GM21825 (cell line): ENCODE measurements at regions not wholly inside any gene's neighbourhood (a gene's known extent, or its start where the extent isn't known, plus 50 kb on each side); places are given as distances from the start of the nearest gene placed in this dataset.

ENCODE experiments used
- ATAC-seq: cut with Tn5 transposase; IDR thresholded peaks from one replicate; pipeline ENCODE4 v1.9.1; 2021; ENCODE audit warnings: mild to moderate bottlenecking, moderate library complexity; ENCODE audit not compliant: unreplicated experiment

- ATAC-seq = no peak
Observed at GRCh38 chr13:31956980-31957644, 74.5 kb upstream of the FRY start.

DNA sequence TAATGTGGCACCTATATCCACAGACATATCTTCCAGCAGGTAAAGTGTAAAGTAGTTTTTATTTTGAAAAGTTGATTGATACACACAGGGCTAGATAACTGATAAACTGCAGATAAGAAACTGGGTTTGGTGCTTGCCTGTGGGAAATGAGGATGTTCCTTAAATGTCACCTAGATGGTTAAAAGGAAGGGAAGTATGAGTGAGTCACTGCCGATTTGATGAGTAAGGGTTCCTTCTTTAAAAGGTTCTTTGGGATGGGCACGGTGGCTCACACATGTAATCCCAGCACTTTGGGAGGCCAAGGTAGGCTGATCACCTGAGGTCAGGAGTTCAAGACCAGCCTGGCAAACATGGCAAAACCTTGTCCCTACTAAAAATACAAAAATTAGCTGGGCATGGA is 73.8 kb upstream of the FRY start:
- no peak for ATAC-seq

- ATAC-seq = no peak
Observed at GRCh38 chr13:31962731-31963370, 68.7 kb upstream of the FRY start.

DNA sequence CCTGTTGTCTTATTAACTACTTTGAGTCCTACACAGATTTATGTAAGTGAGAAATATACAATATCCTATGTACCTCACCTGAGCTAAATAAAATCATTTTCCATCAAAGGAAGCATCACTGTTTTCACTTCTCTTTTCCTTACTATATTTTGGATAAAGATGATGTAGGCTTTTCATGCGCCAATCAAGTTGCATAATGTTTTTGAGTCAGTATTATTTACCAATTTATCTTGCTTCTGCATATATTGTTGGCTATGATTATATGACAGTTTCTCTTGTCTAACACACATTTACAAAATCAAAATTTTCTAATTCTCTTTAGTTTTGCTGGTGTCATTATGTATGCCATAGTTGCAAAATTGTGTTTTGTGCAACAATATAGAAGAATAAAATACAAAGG is 67.9 kb upstream of the FRY start:
- ATAC-seq = no peak

- ATAC-seq = no peak
Observed at GRCh38 chr13:31964168-31964567, 67.4 kb upstream of the FRY start.

DNA sequence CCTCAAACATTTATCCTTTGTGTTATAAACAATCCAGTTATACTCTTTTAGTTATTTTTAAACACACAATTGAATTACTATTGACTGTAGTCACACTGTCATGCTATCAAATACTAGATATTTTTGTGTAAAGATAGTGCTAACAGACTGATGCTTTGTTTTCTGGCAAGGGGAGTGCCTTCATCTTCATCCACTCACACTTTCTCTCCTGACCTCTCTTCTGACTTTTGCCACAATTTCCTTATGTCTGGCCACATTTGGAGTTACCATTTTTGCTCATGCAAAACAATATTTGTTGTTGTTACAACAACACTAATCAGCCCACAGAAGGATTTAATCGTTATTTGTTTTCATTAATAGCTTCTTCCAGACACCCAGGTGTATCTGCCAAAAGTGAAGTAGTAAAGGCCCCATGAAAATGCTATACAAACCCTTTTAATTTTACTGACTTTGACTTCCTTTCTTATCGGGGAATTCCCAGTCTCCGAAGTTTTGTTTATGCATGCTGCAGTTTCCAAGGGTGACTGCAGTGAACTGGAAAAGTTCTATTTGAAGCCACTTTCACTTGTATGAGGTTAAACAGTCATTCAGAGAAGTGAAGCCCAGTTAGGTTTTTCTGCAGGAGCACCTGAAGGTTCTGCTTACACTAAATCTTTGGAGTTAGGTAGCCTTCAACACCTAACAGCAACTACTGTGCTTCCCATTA is 66.1 kb upstream of the FRY start:
- ATAC-seq = peak; percentile 98

DNA sequence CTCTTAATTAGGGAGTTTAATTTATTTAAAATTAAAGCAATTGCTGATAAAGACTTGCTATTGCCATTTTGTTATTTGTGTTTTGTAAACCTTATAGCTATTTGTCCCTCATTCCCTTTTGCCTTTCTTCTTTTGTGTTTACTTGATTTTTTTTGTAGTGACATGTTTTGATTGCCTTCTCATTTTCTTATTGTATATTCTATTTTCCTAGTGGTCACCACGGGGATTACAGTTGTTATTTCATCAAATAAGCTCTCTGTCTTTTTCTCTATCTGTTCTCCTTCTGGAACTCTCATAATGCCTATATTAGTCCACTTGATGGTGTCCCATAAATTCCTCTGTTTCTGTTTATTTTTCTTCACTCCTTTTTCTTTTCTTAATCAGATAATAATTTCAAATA is 64.4 kb upstream of the FRY start:
- no peak for ATAC-seq

- ATAC-seq = no peak
Observed at GRCh38 chr13:31968473-31968872, 63.1 kb upstream of the FRY start.

DNA sequence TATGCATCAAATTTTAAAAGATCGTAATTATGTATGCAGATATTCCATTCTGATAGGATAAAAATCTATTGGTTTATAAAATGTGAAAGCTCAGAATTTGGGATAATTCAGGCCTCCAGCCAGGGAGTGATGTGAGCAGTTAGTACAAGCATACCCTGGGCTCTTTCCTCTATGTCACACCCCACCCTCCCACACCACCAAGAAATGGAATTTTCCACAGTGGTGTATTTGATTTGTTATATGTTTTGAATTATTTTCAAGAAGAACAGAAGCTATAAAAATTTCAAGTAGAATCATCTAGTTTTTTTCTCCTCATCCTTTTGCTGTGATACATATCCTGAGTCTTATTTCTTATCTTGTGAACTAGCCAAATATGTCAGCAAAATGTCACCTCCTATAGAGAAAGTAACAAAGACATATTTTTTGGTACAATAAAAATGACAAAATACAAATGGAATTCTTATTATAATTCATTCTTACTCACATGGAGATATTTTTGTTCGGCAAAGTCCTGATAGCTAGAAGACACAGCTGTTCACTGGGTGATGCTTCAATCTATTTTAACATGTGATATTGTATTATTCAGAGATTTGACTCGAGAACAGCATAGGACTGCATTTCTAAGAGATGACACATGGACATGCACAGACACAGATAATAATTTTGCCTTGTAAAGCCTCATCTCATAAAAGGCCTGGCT is 61.2 kb upstream of the FRY start:
- ATAC-seq = no peak

DNA sequence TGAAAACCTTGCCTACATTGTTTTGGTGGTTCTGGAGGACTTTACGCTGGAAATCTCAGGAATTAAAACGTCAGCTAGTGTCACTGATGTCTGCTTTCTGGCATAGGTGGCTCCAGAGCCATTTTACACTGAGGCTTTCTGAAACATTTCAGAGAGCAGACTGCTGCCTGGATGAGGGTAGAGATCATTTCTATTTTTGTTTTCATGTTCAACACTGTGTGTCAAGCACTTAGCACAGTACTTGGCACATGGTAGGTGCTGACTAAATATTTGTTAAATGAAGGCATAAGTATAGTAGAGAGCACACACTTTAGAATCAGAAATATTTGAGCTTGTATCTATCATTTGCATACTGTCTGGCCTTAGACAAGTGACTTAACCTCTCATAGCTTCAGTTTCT is 59.1 kb upstream of the FRY start:
- ATAC-seq = no peak

GRCh38 chr13:31978021-31978420 is 53.6 kb upstream of the FRY start:
- no peak for ATAC-seq

DNA sequence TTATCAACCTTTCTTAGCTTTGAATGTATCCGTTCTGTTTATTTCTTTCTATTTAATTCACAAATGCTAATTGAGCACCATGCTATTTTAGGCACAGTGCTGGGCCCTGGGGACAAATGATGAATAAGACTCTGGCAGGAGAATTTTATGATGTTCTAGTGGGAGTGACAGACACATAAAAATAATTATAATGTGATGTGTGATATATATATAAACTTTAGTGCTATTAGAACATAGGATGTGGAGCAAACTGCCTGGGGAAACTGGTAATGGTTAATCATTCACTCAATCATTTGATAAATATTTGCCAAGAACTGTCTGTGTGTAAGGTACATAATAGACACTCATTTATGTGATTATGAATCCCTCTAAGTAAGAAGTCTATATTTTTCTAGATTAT is 50.7 kb upstream of the FRY start:
- no peak for ATAC-seq
